ENCODE measurements at regions not wholly inside any gene's neighbourhood (a gene's known extent, or its start where the extent isn't known, plus 50 kb on each side); places are given as distances from the start of the nearest gene placed in this dataset.

GRCh38 chr2:120953066-120953756, 217.5 kb downstream of the GLI2 start:
- Histone ChIP-seq H3K27me3 (ENCODE audit: control insufficient read depth, insufficient read depth, low read length, poor library complexity, severe bottlenecking) (no peaks in the 10 kb centered on the region), H3K9me3 (ENCODE audit: control insufficient read depth, low read length) (no peaks in the 10 kb centered on the region), H3K4me1 (ENCODE audit: control insufficient read depth, insufficient read depth, low read length) (no peaks in the 10 kb centered on the region), H3K27ac (ENCODE audit: low read depth, low read length) (no peak overlapping the region), H3K9ac (ENCODE audit: extremely low read depth, low read length, poor library complexity, severe bottlenecking) (no peak overlapping the region), H3K36me3 (ENCODE audit: control insufficient read depth, insufficient read depth, low read length) (no peaks in the 10 kb centered on the region), H3K4me3 (ENCODE audit: low read length) (no peak overlapping the region)
- no peak for DNase-seq
- Mint-ChIP-seq H3K36me3 (ENCODE audit: low read depth) (no peaks in the 10 kb centered on the region), H3K4me1 (no peaks in the 10 kb centered on the region), H3K27me3 (ENCODE audit: insufficient read depth) (peaks cover 1% of the 10 kb centered on the region), H3K9me3 (no peaks in the 10 kb centered on the region), H3K4me3 (no peak overlapping the region), H3K27ac (no peak overlapping the region)
- 93 to 98% methylated on average over 6 to 7 of the region's 7 CpGs for WGBS, 2 experiments (ENCODE audit: insufficient coverage in 1 of 2, insufficient read length in 1 of 2)
- TF ChIP-seq CTCF (conservative IDR thresholded peaks at IDR 0.05), result no peak

GRCh38 chr2:120953843-120954584, 218.3 kb downstream of the GLI2 start:
- no peaks in the 10 kb centered on the region for H3K4me1 ChIP-seq (ENCODE audit: control insufficient read depth, insufficient read depth, low read length)

GRCh38 chr2:120954939-120955338, 219.3 kb downstream of the GLI2 start:
- no peak for DNase-seq
- Mint-ChIP-seq H3K27me3 (ENCODE audit: insufficient read depth) (peaks cover 1% of the 10 kb centered on the region), H3K27ac (peak overlapping the region; percentile 74), H3K4me3 (no peak overlapping the region), H3K4me1 (no peaks in the 10 kb centered on the region), H3K36me3 (ENCODE audit: low read depth) (no peaks in the 10 kb centered on the region), H3K9me3 (no peaks in the 10 kb centered on the region)
- Histone ChIP-seq H3K4me3 (ENCODE audit: low read length) (no peak overlapping the region), H3K27me3 (ENCODE audit: control insufficient read depth, insufficient read depth, low read length, poor library complexity, severe bottlenecking) (no peaks in the 10 kb centered on the region), H3K36me3 (ENCODE audit: control insufficient read depth, insufficient read depth, low read length) (no peaks in the 10 kb centered on the region), H3K4me1 (ENCODE audit: control insufficient read depth, insufficient read depth, low read length) (no peaks in the 10 kb centered on the region), H3K9ac (ENCODE audit: extremely low read depth, low read length, poor library complexity, severe bottlenecking) (no peak overlapping the region), H3K27ac (ENCODE audit: low read depth, low read length) (no peak overlapping the region), H3K9me3 (ENCODE audit: control insufficient read depth, low read length) (no peaks in the 10 kb centered on the region)
- no peak for TF ChIP-seq CTCF (conservative IDR thresholded peaks at IDR 0.05)
- WGBS, 2 experiments (ENCODE audit: insufficient coverage in 1 of 2, insufficient read length in 1 of 2), result 90% methylated on average over 8 of the region's 8 CpGs; no CpG with 5 or more reads in 1 of the 2 experiments

More at GRCh38 chr2:120953843-120954584, 218.3 kb downstream of the GLI2 start:
- H3K27ac Mint-ChIP-seq, result peak overlapping the region; percentile 33
- TF ChIP-seq CTCF (conservative IDR thresholded peaks at IDR 0.05), result no peak
- H3K36me3 Mint-ChIP-seq (ENCODE audit: low read depth), result no peaks in the 10 kb centered on the region
- no peaks in the 10 kb centered on the region for H3K4me1 Mint-ChIP-seq
- H3K9me3 Mint-ChIP-seq, result no peaks in the 10 kb centered on the region
- H3K27me3 Mint-ChIP-seq (ENCODE audit: insufficient read depth), result peaks cover 1% of the 10 kb centered on the region
- H3K9ac ChIP-seq (ENCODE audit: extremely low read depth, low read length, poor library complexity, severe bottlenecking), result no peak overlapping the region
- no peaks in the 10 kb centered on the region for H3K9me3 ChIP-seq (ENCODE audit: control insufficient read depth, low read length)
- DNase-seq, result no peak
- H3K4me3 Mint-ChIP-seq, result no peak overlapping the region
- WGBS, 2 experiments (ENCODE audit: insufficient coverage in 1 of 2, insufficient read length in 1 of 2), result 94 to 98% methylated on average over 12 to 16 of the region's 16 CpGs
- no peaks in the 10 kb centered on the region for H3K36me3 ChIP-seq (ENCODE audit: control insufficient read depth, insufficient read depth, low read length)
- no peaks in the 10 kb centered on the region for H3K27me3 ChIP-seq (ENCODE audit: control insufficient read depth, insufficient read depth, low read length, poor library complexity, severe bottlenecking)
- no peak overlapping the region for H3K27ac ChIP-seq (ENCODE audit: low read depth, low read length)
- no peak overlapping the region for H3K4me3 ChIP-seq (ENCODE audit: low read length)
